ENCODE measurements at regions not wholly inside any gene's neighbourhood (a gene's known extent, or its start where the extent isn't known, plus 50 kb on each side); places are given as distances from the start of the nearest gene placed in this dataset.

DNA sequence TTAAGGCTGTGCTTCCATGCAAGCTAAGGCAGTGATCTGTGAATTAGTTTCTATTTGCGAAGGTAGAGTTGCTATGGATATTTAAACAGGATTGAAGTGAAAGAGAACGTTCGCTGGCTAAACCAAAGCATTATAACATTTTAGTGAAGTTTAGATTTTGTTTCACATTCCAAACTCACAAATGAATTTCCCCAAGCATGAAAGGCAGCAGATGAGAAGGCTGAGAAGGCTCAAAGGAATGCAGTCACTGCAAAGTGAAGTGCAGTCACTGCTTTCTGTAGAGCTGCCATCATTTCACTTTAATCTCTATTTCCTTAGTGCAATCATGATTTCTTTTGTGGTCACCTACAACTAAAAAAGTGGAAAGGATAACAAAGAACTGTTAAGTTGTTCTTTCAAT is 334.7 kb upstream of the NR3C2 start:
- no peak for DNase-seq (ENCODE audit: extremely low read depth, low read depth)

DNA sequence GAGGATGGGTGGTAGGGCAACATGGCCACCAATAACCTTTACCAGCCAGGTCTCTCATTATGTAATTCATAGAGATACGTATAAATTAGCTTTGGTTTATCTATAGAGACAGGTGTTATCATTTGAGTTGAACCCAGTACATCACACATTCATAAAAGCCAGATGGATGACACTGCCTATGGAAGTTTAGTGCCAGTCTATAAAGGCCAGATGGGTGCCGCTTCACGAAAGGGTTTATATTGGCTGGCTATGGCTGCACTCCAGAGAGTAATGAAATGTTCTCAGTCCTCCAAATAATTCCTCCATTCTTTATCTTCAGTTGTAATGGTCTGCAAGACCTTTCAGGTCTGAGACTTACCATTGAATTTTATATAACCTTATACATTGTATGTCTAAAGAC is 331.9 kb upstream of the NR3C2 start:
- DNase-seq (ENCODE audit: extremely low read depth, low read depth), result no peak

DNA sequence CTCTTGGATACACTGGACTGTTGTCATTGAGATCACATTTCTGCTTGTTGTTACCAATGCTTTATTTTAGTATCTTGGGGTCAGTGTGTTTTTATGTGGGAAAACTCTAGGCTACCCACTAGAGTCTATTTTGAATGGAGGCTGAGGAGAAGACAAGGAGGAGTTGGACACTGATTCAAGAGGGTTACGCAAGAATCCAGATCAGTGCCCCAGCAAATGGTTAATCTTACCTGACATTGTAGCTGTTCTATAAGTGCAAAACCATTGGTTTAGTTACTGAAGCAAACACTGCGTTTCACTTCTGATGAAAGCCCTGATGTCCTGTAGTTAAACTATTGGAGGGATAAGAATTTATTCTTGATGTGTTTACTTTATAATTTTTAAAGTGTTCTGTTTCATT is 331.1 kb upstream of the NR3C2 start:
- DNase-seq (ENCODE audit: extremely low read depth, low read depth), result no peak

GRCh38 chr4:148770848-148771247 is 328.6 kb upstream of the NR3C2 start:
- DNase-seq (ENCODE audit: extremely low read depth, low read depth), result no peak

GRCh38 chr4:148770377-148770776 is 328.2 kb upstream of the NR3C2 start:
- no peak for DNase-seq (ENCODE audit: extremely low read depth, low read depth)

- no peak for DNase-seq (ENCODE audit: extremely low read depth, low read depth)
These were observed 322.5 kb upstream of the NR3C2 start for GRCh38 chr4:148764720-148765119.

DNA sequence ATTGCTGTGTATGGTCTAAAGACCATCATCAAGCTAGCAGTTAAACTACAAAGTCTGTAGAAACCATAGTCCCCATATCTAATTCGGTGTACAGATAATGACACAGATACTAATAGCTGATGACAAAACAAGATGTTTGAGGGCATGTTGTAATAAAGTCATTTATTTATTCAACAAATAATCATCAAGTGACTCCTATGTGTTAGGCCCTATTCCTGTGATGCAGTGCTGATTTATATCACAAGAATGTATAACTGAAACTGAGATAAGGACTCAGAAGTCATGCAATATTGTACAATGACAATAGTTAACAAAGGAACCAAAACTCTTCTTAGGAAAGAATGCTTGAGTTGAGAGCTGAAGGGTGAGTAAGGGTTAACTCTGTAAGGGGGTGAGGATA is 315.0 kb upstream of the NR3C2 start:
- no peak for DNase-seq (ENCODE audit: extremely low read depth, low read depth)

GRCh38 chr4:148749403-148749802 is 307.2 kb upstream of the NR3C2 start:
- DNase-seq (ENCODE audit: extremely low read depth, low read depth), result no peak

- no peak for DNase-seq (ENCODE audit: extremely low read depth, low read depth)
These were observed 305.6 kb upstream of the NR3C2 start for GRCh38 chr4:148747721-148748268.

- DNase-seq (ENCODE audit: extremely low read depth, low read depth), result no peak
These were observed 298.5 kb upstream of the NR3C2 start for GRCh38 chr4:148740701-148741100.

- no peak for DNase-seq (ENCODE audit: extremely low read depth, low read depth)
These were observed 295.0 kb upstream of the NR3C2 start for GRCh38 chr4:148737061-148737770.

DNA sequence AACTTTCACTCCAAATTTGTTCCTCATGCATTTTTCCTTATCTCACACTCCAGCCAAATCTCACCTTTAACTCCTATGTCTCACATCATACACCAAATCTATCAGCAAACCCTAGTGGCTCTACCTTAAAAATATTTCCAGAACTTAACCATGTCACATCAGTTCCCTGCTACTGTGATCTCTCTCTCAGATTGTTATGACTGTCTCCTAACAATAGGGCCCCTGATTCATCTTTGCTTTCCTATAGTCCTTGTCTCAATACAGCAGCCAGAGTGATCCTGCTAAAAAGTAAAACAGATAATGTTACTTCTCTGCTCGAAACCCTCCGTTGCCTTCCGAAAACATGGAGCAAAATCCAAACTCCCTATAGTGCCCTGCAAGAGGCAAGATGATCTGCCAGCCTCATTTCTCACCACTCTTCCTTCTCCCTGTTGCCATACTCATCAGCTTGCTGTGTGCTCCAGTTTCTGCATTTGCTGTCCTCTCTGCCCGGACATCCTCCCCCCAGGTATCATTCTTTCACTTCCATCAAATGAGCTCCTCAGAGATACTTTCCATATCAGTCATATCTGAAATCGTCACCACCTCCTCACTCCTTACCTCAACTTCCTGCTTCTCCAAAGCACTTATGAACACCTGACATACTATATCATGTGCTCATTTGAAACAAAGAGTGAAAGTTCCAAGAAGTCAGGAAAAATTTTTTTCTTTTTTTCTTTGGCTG is 293.4 kb upstream of the NR3C2 start:
- DNase-seq (ENCODE audit: extremely low read depth, low read depth), result no peak

GRCh38 chr4:148730766-148731165 is 288.6 kb upstream of the NR3C2 start:
- DNase-seq (ENCODE audit: extremely low read depth, low read depth), result no peak

DNA sequence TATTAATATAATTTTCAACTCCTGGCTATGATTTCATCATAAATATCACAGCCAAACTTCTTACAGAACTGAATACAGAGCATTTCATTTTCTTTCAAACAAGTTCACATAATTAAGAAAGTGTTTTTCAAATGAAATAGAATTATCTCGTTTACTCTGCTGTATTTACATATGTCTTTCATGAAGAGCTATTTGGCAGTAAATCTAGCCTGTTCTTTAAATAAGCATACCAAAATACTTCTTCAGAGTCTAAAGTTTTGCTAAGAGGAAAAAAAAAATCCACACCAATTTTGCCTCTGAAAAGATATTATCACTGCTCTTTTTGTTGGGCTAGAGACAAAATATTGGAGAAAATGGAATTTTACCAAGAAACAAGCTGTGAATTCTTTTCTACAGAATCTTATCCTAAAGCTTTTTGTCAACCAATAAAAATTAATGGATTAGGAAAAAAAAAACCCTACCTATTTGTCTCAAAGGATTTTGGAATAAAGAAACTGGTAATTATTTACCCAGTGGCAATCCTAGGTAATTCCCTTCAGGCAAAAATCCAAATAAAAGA is 287.9 kb upstream of the NR3C2 start:
- DNase-seq (ENCODE audit: extremely low read depth, low read depth), result no peak

- DNase-seq (ENCODE audit: extremely low read depth, low read depth), result no peak
These were observed 275.8 kb upstream of the NR3C2 start for GRCh38 chr4:148717988-148718387.

DNA sequence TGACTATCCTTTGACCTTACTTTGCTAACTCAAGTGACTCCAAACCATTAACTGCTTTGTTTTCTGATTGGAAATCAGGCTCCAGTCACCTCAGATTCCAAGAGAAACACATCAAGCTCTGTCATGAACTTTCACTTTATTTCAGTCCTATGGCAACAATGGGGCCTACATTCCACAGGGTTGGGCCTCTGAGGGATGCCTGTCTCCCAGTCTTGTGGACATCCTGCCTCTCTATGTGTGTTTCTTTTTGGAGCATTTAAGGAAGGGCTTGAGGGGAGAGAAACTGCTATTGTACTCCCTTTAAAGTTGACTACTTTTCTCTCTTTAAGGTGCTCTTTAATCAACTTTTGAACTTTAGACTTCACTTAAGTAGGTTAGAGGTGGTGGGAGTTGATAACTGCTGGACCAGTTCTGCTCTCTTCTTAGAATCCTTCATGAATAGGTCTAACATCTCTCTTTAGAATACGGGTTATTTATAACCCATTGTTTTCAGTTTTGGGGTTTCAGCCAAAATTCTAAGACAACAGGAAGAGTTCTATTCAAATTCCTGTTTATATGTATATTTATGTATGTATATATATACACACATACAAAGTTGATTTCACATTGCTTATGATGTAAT is 274.3 kb upstream of the NR3C2 start:
- DNase-seq (ENCODE audit: extremely low read depth, low read depth), result no peak

DNA sequence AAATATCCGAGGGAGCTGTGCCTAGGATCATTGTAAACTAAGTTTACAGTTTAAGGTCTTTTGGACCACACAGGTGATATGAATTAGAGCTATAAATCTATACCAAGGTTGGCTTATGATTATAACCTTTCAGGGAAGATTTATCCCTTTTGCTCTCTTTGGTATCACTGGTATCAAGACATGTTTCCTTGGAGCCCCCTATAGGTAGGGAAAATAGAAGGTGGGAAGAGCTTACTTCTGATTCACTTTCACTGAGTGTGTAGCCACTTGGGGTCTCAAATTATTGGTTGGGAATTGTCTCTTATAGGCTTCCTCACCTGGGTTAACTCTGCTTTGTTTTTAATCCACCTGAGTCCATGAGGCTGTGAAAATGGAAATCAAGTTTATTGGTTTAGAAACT is 262.1 kb upstream of the NR3C2 start:
- no peak for DNase-seq (ENCODE audit: extremely low read depth, low read depth)

DNA sequence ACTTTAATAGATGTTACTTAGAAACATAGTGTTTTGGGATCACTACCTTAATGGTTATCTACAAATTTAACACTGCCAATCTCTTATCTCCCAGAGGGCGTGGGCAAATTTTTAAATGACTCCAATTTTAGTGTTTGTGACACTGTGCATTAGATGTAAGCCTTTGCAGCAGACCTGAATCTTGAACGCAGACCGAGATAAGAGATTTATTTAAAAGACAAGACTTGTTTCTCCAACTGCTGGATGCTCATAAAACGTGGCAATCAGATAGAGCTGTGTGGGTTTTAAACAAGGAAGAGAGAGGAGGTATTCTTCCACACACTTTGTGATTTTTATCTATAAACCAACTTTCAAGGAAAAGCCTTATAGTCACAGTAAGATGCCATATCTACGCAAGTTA is 252.5 kb upstream of the NR3C2 start:
- DNase-seq (ENCODE audit: extremely low read depth, low read depth), result no peak

DNA sequence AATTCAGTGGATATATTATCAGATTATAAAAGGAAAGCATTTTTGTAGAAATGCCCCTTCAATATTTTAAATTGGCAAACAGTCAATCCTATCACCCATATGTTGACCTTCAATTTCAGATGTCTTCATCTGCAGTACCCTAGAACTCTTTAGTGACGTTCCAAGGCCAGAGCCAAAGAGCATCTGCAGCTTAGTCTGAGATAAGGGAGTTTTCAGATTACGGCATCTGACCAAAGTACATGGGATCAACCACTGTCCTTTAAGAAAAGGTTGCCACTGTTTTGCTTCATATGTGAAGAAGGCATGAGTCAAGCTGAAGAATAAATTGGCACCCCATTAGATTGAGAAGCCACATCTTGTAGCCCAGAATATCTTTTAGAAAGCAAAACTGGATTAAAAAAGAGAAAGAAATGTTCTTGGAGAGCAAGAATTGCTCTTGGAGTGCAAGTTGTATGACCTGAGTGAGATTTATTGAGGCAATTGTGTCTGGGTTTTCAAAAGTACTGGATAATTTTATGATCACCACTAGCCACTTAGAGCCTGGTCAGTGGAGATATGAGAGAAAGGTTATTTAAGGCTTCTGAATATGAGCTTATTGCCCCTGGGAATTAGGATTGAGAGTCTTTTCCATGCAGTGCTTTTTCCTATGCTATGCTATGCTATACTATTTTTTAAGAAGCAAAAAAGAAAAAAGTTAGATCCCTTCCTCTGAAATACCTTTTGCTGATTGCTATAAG is 251.9 kb upstream of the NR3C2 start:
- DNase-seq (ENCODE audit: extremely low read depth, low read depth), result no peak

- no peak for DNase-seq (ENCODE audit: extremely low read depth, low read depth)
These were observed 250.0 kb upstream of the NR3C2 start for GRCh38 chr4:148692242-148692641.

DNA sequence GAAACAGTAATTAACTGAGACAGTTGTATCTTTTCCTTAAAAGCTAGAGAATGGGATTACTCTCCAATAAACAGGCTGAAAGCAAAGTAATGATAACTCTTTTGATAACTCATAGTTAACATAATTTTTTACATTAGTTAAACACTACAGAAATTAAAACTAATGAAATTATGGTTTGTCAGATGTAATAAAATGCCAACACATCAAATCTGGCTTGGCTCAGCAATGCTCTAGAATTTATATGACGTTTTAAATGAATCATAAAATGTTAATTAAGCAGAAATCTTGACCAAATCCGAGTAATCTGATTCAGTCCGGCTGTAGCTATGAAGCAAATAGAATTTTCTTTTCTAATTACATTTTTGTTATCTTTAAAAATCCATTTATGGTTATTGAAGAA is 244.2 kb upstream of the NR3C2 start:
- no peak for DNase-seq (ENCODE audit: extremely low read depth, low read depth)

All from NCI-H460 (cell line).